ENCODE measurements at regions not wholly inside any gene's neighbourhood (a gene's known extent, or its start where the extent isn't known, plus 50 kb on each side); places are given as distances from the start of the nearest gene placed in this dataset.
"Not testable (repeated sequence)": the region's sequence is repeated elsewhere in the genome, so short reads cannot be mapped to it uniquely, and the experiment has no call there.

- no peak for ATAC-seq
These were observed 658.0 kb upstream of the KCNMB2 start for GRCh38 chr3:177878192-177878591.

- no peak for ATAC-seq
These were observed 657.3 kb upstream of the KCNMB2 start for GRCh38 chr3:177878957-177879356.

- ATAC-seq, result no peak
These were observed 654.9 kb upstream of the KCNMB2 start for GRCh38 chr3:177881351-177881750.

GRCh38 chr3:177882124-177882648 is 654.0 kb upstream of the KCNMB2 start:
- ATAC-seq, result no peak

GRCh38 chr3:177883091-177883490 is 653.1 kb upstream of the KCNMB2 start:
- ATAC-seq, result no peak

GRCh38 chr3:177883957-177884356 is 652.3 kb upstream of the KCNMB2 start:
- ATAC-seq, result no peak

- no peak for ATAC-seq
These were observed 651.2 kb upstream of the KCNMB2 start for GRCh38 chr3:177885063-177885462.

- ATAC-seq, result no peak
These were observed 649.7 kb upstream of the KCNMB2 start for GRCh38 chr3:177886501-177886900.

- ATAC-seq, result no peak
These were observed 648.8 kb upstream of the KCNMB2 start for GRCh38 chr3:177887475-177887874.

- ATAC-seq, result no peak
These were observed 647.1 kb upstream of the KCNMB2 start for GRCh38 chr3:177889161-177889560.

- ATAC-seq, result no peak
These were observed 646.4 kb upstream of the KCNMB2 start for GRCh38 chr3:177889652-177890358.

- ATAC-seq, result no peak
These were observed 645.9 kb upstream of the KCNMB2 start for GRCh38 chr3:177890359-177890683.

- ATAC-seq, result not testable (repeated sequence)
These were observed 644.7 kb upstream of the KCNMB2 start for GRCh38 chr3:177891569-177891968.

GRCh38 chr3:177893331-177893730 is 642.9 kb upstream of the KCNMB2 start:
- no peak for ATAC-seq

- ATAC-seq, result no peak
These were observed 642.0 kb upstream of the KCNMB2 start for GRCh38 chr3:177894081-177894728.

GRCh38 chr3:177898185-177898584 is 638.1 kb upstream of the KCNMB2 start:
- ATAC-seq, result no peak

- ATAC-seq, result no peak
These were observed 636.8 kb upstream of the KCNMB2 start for GRCh38 chr3:177899275-177900067.

GRCh38 chr3:177902876-177903275 is 633.4 kb upstream of the KCNMB2 start:
- no peak for ATAC-seq

GRCh38 chr3:177904621-177905020 is 631.6 kb upstream of the KCNMB2 start:
- ATAC-seq, result no peak

GRCh38 chr3:177905173-177906125 is 630.8 kb upstream of the KCNMB2 start:
- ATAC-seq, result no peak

- ATAC-seq, result no peak
These were observed 630.1 kb upstream of the KCNMB2 start for GRCh38 chr3:177906126-177906511.

- ATAC-seq, result no peak
These were observed 629.5 kb upstream of the KCNMB2 start for GRCh38 chr3:177906578-177907229.
